H9 (cell line): ENCODE measurements at regions not wholly inside any gene's neighbourhood (a gene's known extent, or its start where the extent isn't known, plus 50 kb on each side); places are given as distances from the start of the nearest gene placed in this dataset.

Source experiments
- DNase-seq: peaks from one replicate; pipeline ENCODE4 v3.0.0-alpha.2; 2017
- H2AFZ ChIP-seq: one replicate; pipeline ENCODE4 v1.6.1; 2013; ENCODE audit warnings: mild to moderate bottlenecking, low read length, control low read depth, moderate library complexity
- H2AK5ac ChIP-seq: 2 replicates; pipeline ENCODE4 v1.6.1; 2013; ENCODE audit warnings: low read length, control low read depth, mixed read lengths; ENCODE audit not compliant: insufficient read length
- H2BK120ac ChIP-seq: one replicate; pipeline ENCODE4 v1.6.1; 2013; ENCODE audit warnings: low read depth, mild to moderate bottlenecking, low read length, control low read depth, inconsistent platforms; ENCODE audit not compliant: poor library complexity, severe bottlenecking
- H2BK12ac ChIP-seq: 2 replicates; pipeline ENCODE4 v1.6.1; 2013; ENCODE audit warnings: low read length, control low read depth, mixed read lengths, low read depth; ENCODE audit not compliant: insufficient read length
- H2BK15ac ChIP-seq: 2 replicates; pipeline ENCODE4 v1.6.1; 2013; ENCODE audit warnings: low read depth, low read length, control low read depth
- H2BK20ac ChIP-seq: one replicate; pipeline ENCODE4 v1.6.1; 2013; ENCODE audit warnings: low read depth, mild to moderate bottlenecking, low read length, control low read depth, inconsistent platforms; ENCODE audit not compliant: poor library complexity, severe bottlenecking
- H2BK5ac ChIP-seq: 2 replicates; pipeline ENCODE4 v1.6.1; 2013; ENCODE audit warnings: low read length, control low read depth, mixed read lengths; ENCODE audit not compliant: insufficient read length
- H3K14ac ChIP-seq: 2 replicates; pipeline ENCODE4 v1.6.1; 2013; ENCODE audit warnings: low read length, control low read depth; ENCODE audit not compliant: insufficient read depth
- H3K18ac ChIP-seq: 2 replicates; pipeline ENCODE4 v1.6.1; 2013; ENCODE audit warnings: low read depth, mild to moderate bottlenecking, mixed read lengths, low read length, control low read depth; ENCODE audit not compliant: insufficient read length
- H3K23ac ChIP-seq: 2 replicates; pipeline ENCODE4 v1.6.1; 2013; ENCODE audit warnings: low read length, control low read depth, mixed read lengths, low read depth; ENCODE audit not compliant: insufficient read length
- H3K23me2 ChIP-seq: 2 replicates; pipeline ENCODE4 v1.6.1; 2013; ENCODE audit warnings: low read depth, mild to moderate bottlenecking, mixed read lengths, low read length, control low read depth; ENCODE audit not compliant: insufficient read length, poor library complexity, severe bottlenecking
- H3K27ac ChIP-seq: 2 replicates; pipeline ENCODE4 v1.5.1; 2013; ENCODE audit warnings: low read length, control low read depth, mixed read lengths, low read depth; ENCODE audit not compliant: insufficient read length
- H3K27me3 ChIP-seq: 2 replicates; pipeline ENCODE4 v1.6.1; 2013; ENCODE audit warnings: low read length, control low read depth, inconsistent platforms; ENCODE audit not compliant: insufficient read depth
- H3K4ac ChIP-seq: 2 replicates; pipeline ENCODE4 v1.6.1; 2013; ENCODE audit warnings: low read depth, mild to moderate bottlenecking, control low read depth, inconsistent platforms, low read length, moderate library complexity
- H3K4me1 ChIP-seq: 2 replicates; pipeline ENCODE4 v1.6.1; 2013; ENCODE audit warnings: low read length, control low read depth, inconsistent platforms; ENCODE audit not compliant: insufficient read depth
- H3K4me2 ChIP-seq: 2 replicates; pipeline ENCODE4 v1.6.1; 2013; ENCODE audit warnings: low read length, control low read depth, mixed read lengths; ENCODE audit not compliant: insufficient read length, insufficient read depth
- H3K56ac ChIP-seq: 2 replicates; pipeline ENCODE4 v1.6.1; 2013; ENCODE audit warnings: low read depth, mild to moderate bottlenecking, mixed read lengths, low read length, control low read depth; ENCODE audit not compliant: insufficient read length
- H3K79me1 ChIP-seq: 2 replicates; pipeline ENCODE4 v1.6.1; 2013; ENCODE audit warnings: low read depth, mild to moderate bottlenecking, moderate library complexity, low read length, control low read depth, inconsistent platforms; ENCODE audit not compliant: insufficient read depth, poor library complexity, severe bottlenecking
- H3K79me2 ChIP-seq: 2 replicates; pipeline ENCODE4 v1.6.1; 2013; ENCODE audit warnings: low read length, control low read depth, inconsistent platforms; ENCODE audit not compliant: insufficient read depth
- H3K9ac ChIP-seq: 2 replicates; pipeline ENCODE4 v1.6.1; 2013; ENCODE audit warnings: low read length, control low read depth, mixed read lengths; ENCODE audit not compliant: insufficient read length; ENCODE audit errors: extremely low read depth
- H3K9me3 ChIP-seq: one replicate; pipeline ENCODE4 v1.6.1; 2013; ENCODE audit warnings: low read depth, low read length, inconsistent platforms; ENCODE audit not compliant: control insufficient read depth
- H3T11ph ChIP-seq: one replicate; pipeline ENCODE4 v1.6.1; 2013; ENCODE audit warnings: mild to moderate bottlenecking, low read length, control low read depth, inconsistent platforms
- H4K20me1 ChIP-seq: one replicate; pipeline ENCODE4 v1.6.1; 2013; ENCODE audit not compliant: control insufficient read depth, insufficient read length, insufficient read depth
- H4K5ac ChIP-seq: 2 replicates; pipeline ENCODE4 v1.6.1; 2013; ENCODE audit warnings: low read depth, mild to moderate bottlenecking, mixed read lengths, low read length, control low read depth; ENCODE audit not compliant: insufficient read length
- H4K8ac ChIP-seq: replicated peaks from 2 replicates; pipeline ENCODE4 v1.6.1; 2013; ENCODE audit warnings: low read length, control low read depth, mixed read lengths, low read depth; ENCODE audit not compliant: insufficient read length
- H4K91ac ChIP-seq: 2 replicates; pipeline ENCODE4 v1.6.1; 2013; ENCODE audit warnings: low read depth, mild to moderate bottlenecking, moderate library complexity, mixed read lengths, low read length, control low read depth; ENCODE audit not compliant: insufficient read length
- H3K27ac Mint-ChIP-seq, 3 experiments: 2 replicates in 2 of 3; 3 replicates in 1 of 3; pipeline ENCODE4 v1.8.0; 2020 to 2021; ENCODE audit warnings: mixed read lengths in 3 of 3, mild to moderate bottlenecking in 1 of 3, moderate library complexity in 1 of 3
- H3K27me3 Mint-ChIP-seq: 2 replicates; pipeline ENCODE4 v1.8.0; 2021; ENCODE audit warnings: low read depth, mild to moderate bottlenecking, moderate library complexity, mixed read lengths
- H3K36me3 Mint-ChIP-seq, 3 experiments: 2 replicates in 2 of 3; 3 replicates in 1 of 3; pipeline ENCODE4 v1.8.0; 2020 to 2021; ENCODE audit warnings: low read depth in 3 of 3, mixed read lengths in 3 of 3; ENCODE audit not compliant: insufficient read depth in 1 of 3
- H3K4me1 Mint-ChIP-seq, 2 experiments: 2 replicates each; pipeline ENCODE4 v1.8.0; 2020; ENCODE audit warnings: mixed read lengths in 2 of 2
- H3K4me3 Mint-ChIP-seq, 2 experiments: 2 replicates in 1 of 2; 3 replicates in 1 of 2; pipeline ENCODE4 v1.8.0; 2020 to 2021; ENCODE audit warnings: mild to moderate bottlenecking in 2 of 2, mixed read lengths in 2 of 2, moderate library complexity in 1 of 2
- H3K9me3 Mint-ChIP-seq, 2 experiments: 2 replicates in 1 of 2; 3 replicates in 1 of 2; pipeline ENCODE4 v1.8.0; 2020; ENCODE audit warnings: mild to moderate bottlenecking in 2 of 2, mixed read lengths in 2 of 2, moderate library complexity in 1 of 2
- CTCF ChIP-seq: fragments of 200-600 bp; sonication (generic); conservative IDR thresholded peaks from 3 replicates; pipeline ENCODE4 v1.8.0; 2021; ENCODE audit warnings: antibody characterized with exemption, mild to moderate bottlenecking
- whole genome bisulfite sequencing: extraction: QIAGEN DNeasy Blood & Tissue Kit; methylation state at CpG from one replicate; pipeline ENCODE4 v1.1.7; 2013; ENCODE audit warnings: missing lambda C conversion rate, low lambda C conversion rate, mixed read lengths; ENCODE audit not compliant: insufficient read length; ENCODE audit errors: extremely low coverage; 5-methylcytosine and 5-hydroxymethylcytosine counted together

GRCh38 chr13:78862446-78862845 lies 203.5 kb upstream of the OBI1 start:
- no peak overlapping the region for H3K27ac Mint-ChIP-seq
- peaks cover 2 to 15% (median 7%) of the 10 kb centered on the region in 3 experiments; a peak in 6 of 7 replicates for H3K36me3 Mint-ChIP-seq
- Histone ChIP-seq H3K27me3 (no peaks in the 10 kb centered on the region), H2AK5ac (no peak overlapping the region), H3K27ac (no peak overlapping the region), H3K79me1 (no peaks in the 10 kb centered on the region), H4K5ac (no peak overlapping the region), H2BK5ac (no peak overlapping the region), H3K4me2 (no peak overlapping the region), H2BK20ac (no peak overlapping the region), H3K18ac (no peak overlapping the region), H3K4ac (no peak overlapping the region), H4K20me1 (no peaks in the 10 kb centered on the region), H2AFZ (no peak overlapping the region), H2BK12ac (no peak overlapping the region), H3T11ph (no peak overlapping the region), H3K56ac (no peak overlapping the region), H2BK15ac (no peak overlapping the region), H4K8ac (no peak overlapping the region), H4K91ac (no peak overlapping the region), H3K14ac (no peak overlapping the region), H3K9ac (no peak overlapping the region), H3K9me3 (no peaks in the 10 kb centered on the region), H3K79me2 (no peaks in the 10 kb centered on the region), H3K4me1 (no peaks in the 10 kb centered on the region), H3K23me2 (no peaks in the 10 kb centered on the region), H2BK120ac (no peak overlapping the region), H3K23ac (no peak overlapping the region)
- no peak for TF ChIP-seq CTCF
- H3K4me1 Mint-ChIP-seq = no peaks in the 10 kb centered on the region
- WGBS = no CpG with 5 or more reads among the region's 1 CpG
- H3K27me3 Mint-ChIP-seq = no peaks in the 10 kb centered on the region
- peaks cover 37 to 38% of the 10 kb centered on the region in 2 experiments for H3K9me3 Mint-ChIP-seq
- no peak for DNase-seq
- no peak overlapping the region for H3K4me3 Mint-ChIP-seq
